K562 (cell line): ENCODE measurements at regions not wholly inside any gene's neighbourhood (a gene's known extent, or its start where the extent isn't known, plus 50 kb on each side); places are given as distances from the start of the nearest gene placed in this dataset.

Source experiments
- BMI1 ChIP-seq: fragments of 150-350 bp; IDR thresholded peaks from 2 replicates; pipeline ENCODE4 v1.6.1; 2014; ENCODE audit warnings: low read length
- CHCHD3 ChIP-seq: fragments of 250-450 bp; sonication (Bioruptor Pico); IDR thresholded peaks from 2 replicates; pipeline ENCODE4 v2.1.2; 2022; ENCODE audit warnings: mild to moderate bottlenecking
- COPS2 ChIP-seq: fragments of 450-650 bp; conservative IDR thresholded peaks from 2 replicates; pipeline ENCODE4 v1.6.1; 2016; ENCODE audit warnings: mild to moderate bottlenecking, moderate library complexity
- DLX4 ChIP-seq: fragments of 250-450 bp; sonication (Bioruptor Pico); IDR thresholded peaks from 2 replicates; pipeline ENCODE4 v1.6.1; 2021; ENCODE audit warnings: mild to moderate bottlenecking
- HDGF ChIP-seq: fragments of 450-650 bp; IDR thresholded peaks from 2 replicates; pipeline ENCODE4 v1.6.1; 2016
- ID3 ChIP-seq, 2 experiments: fragments of 250-450 bp in 1 of 2; fragments of 450-650 bp in 1 of 2; sonication (Bioruptor Pico) in 1 of 2; IDR thresholded peaks; 2 replicates each; pipeline versions ENCODE4 v1.6.1 to v1.8.0; 2016 to 2021; ENCODE audit warnings: mild to moderate bottlenecking in 2 of 2, moderate library complexity in 2 of 2, missing compliant biosample characterization in 1 of 2, missing genetic modification characterization in 1 of 2
- IRF2 ChIP-seq: sonication (generic); formaldehyde crosslinking; IDR thresholded peaks from 2 replicates; pipeline ENCODE4 v1.8.1; 2022; ENCODE audit warnings: mild to moderate bottlenecking, missing genetic modification reagents
- KDM2B ChIP-seq: fragments of 250-450 bp; sonication (Bioruptor Pico); IDR thresholded peaks from 2 replicates; pipeline ENCODE4 v1.8.0; 2021; ENCODE audit warnings: mild to moderate bottlenecking, moderate library complexity
- KLF16 ChIP-seq: IDR thresholded peaks from 2 replicates; pipeline ENCODE4 v1.6.1; 2016; ENCODE audit warnings: antibody characterized with exemption
- LARP7 ChIP-seq: fragments of 450-650 bp; IDR thresholded peaks from 2 replicates; pipeline ENCODE4 v1.6.1; 2016
- MBD1 ChIP-seq: fragments of 250-450 bp; sonication (Bioruptor Pico); IDR thresholded peaks from 2 replicates; pipeline ENCODE4 v1.8.0; 2022; ENCODE audit warnings: inconsistent platforms
- MLLT1 ChIP-seq, 2 experiments: fragments of 450-650 bp; IDR thresholded peaks; 2 replicates each; pipeline ENCODE4 v1.6.1; 2016
- PHB ChIP-seq: fragments of 250-450 bp; sonication (Bioruptor Pico); IDR thresholded peaks from 2 replicates; pipeline ENCODE4 v1.5.0; 2021
- SAP30 ChIP-seq: fragments of 200-600 bp; sonication (generic); IDR thresholded peaks from 2 replicates; pipeline ENCODE4 v1.6.1; 2012; ENCODE audit warnings: borderline replicate concordance, low read depth, mild to moderate bottlenecking, moderate library complexity, low read length, control low read depth, inconsistent platforms; ENCODE audit not compliant: insufficient read depth, poor library complexity, severe bottlenecking
- SIRT6 ChIP-seq: IDR thresholded peaks from one replicate; pipeline ENCODE4 v1.6.1; 2012; ENCODE audit warnings: low read depth, mild to moderate bottlenecking, control low read depth, inconsistent platforms, low read length, moderate library complexity
- TAL1 ChIP-seq: fragments of 450-650 bp; IDR thresholded peaks from 2 replicates; pipeline ENCODE4 v1.6.1; 2016; ENCODE audit warnings: mild to moderate bottlenecking
- TCF3 ChIP-seq: sonication (generic); formaldehyde crosslinking; IDR thresholded peaks from 2 replicates; pipeline ENCODE4 v1.4.0; 2020; ENCODE audit warnings: mild to moderate bottlenecking, missing genetic modification reagents
- THRAP3 ChIP-seq: fragments of 450-650 bp; IDR thresholded peaks from 2 replicates; pipeline ENCODE4 v1.6.1; 2016; ENCODE audit warnings: mild to moderate bottlenecking, inconsistent platforms, borderline replicate concordance
- TSHZ1 ChIP-seq: fragments of 250-450 bp; sonication (Bioruptor Pico); IDR thresholded peaks from 2 replicates; pipeline ENCODE4 v1.4.0; 2020; ENCODE audit warnings: mild to moderate bottlenecking, moderate library complexity
- WHSC1 ChIP-seq: IDR thresholded peaks from one replicate; pipeline ENCODE4 v1.6.1; 2012; ENCODE audit warnings: low read length, control low read depth, inconsistent platforms
- ZNF143 ChIP-seq: sonication (generic); formaldehyde crosslinking; IDR thresholded peaks from 2 replicates; pipeline ENCODE4 v1.9.0; 2022; ENCODE audit warnings: mild to moderate bottlenecking, missing genetic modification reagents
- ZNF165 ChIP-seq: fragments of 250-450 bp; sonication (Bioruptor Pico); IDR thresholded peaks from 2 replicates; pipeline ENCODE4 v1.4.0; 2020; ENCODE audit warnings: borderline replicate concordance
- ZNF584 ChIP-seq: fragments of 200-800 bp; sonication (Bioruptor generic); IDR thresholded peaks from 2 replicates; pipeline ENCODE4 v1.6.1; 2016; ENCODE audit warnings: low read depth, mild to moderate bottlenecking, missing genetic modification characterization, missing compliant biosample characterization
- ZNF780A ChIP-seq: fragments of 250-450 bp; sonication (Bioruptor Pico); IDR thresholded peaks from 2 replicates; pipeline ENCODE4 v1.5.0; 2021; ENCODE audit warnings: mild to moderate bottlenecking

- TF ChIP-seq KDM2B (CRISPR knock-in tag) = no peak
- no peak for TF ChIP-seq TSHZ1 (CRISPR knock-in tag)
- peak; percentile 5; the same call in 1 of the 2 replicates for TF ChIP-seq KLF16
- TF ChIP-seq WHSC1 = no peak
- no peak for TF ChIP-seq MLLT1 (IDR thresholded peaks at IDR 0.05)
- no peak for TF ChIP-seq LARP7
- no peak for TF ChIP-seq SAP30
- TF ChIP-seq PHB (CRISPR knock-in tag) = no peak
- TF ChIP-seq DLX4 = no peak
- TF ChIP-seq BMI1 = no peak
- no peak for TF ChIP-seq ZNF143 (CRISPR knock-in tag)
- no peak for TF ChIP-seq ZNF165 (CRISPR knock-in tag)
- no peak for TF ChIP-seq CHCHD3 (CRISPR knock-in tag)
- TF ChIP-seq SIRT6 = no peak
- no peak; the same call in 1 of the 2 replicates for TF ChIP-seq ZNF584 (CRISPR knock-in tag)
- no peak for TF ChIP-seq COPS2
- no peak for TF ChIP-seq MBD1 (CRISPR knock-in tag)
- peak; percentile 82 for TF ChIP-seq TCF3
- TF ChIP-seq IRF2 = no peak
- no peak for TF ChIP-seq HDGF
- no peak; the same call in 1 of the 2 replicates for TF ChIP-seq ZNF780A (CRISPR knock-in tag)
- TF ChIP-seq TAL1 = peak; percentile 73
- TF ChIP-seq ID3 (CRISPR knock-in tag; IDR thresholded peaks at IDR 0.05) = no peak
- no peak for TF ChIP-seq ID3 (tag; IDR thresholded peaks at IDR 0.05)
- TF ChIP-seq THRAP3 = no peak
Observed at GRCh38 chr7:106358103-106358663, 73.4 kb upstream of the NAMPT start (continued).
